ENCODE measurements at regions not wholly inside any gene's neighbourhood (a gene's known extent, or its start where the extent isn't known, plus 50 kb on each side); places are given as distances from the start of the nearest gene placed in this dataset.

DNA sequence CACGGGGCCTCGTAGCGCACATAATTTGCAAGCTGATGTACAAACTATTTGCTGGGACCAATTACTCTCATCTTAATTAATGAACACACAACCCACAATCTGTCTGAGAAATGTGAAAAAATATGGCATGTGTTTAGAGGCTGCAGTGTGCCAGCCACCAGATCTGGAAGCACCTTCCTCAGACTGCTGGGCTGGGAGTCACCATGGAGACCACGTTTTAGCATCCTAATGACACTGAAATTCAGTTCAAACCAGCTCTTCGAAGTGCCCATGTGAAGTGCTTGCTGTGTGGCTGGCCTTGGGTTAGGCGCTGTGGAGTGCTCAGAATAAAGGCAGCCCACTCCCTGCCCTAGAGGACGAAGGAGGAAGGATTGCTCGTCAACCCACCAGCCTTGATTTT, 482.4 kb downstream of the OMA1 start:
- no peaks in the 10 kb centered on the region for H3K27me3 ChIP-seq (ENCODE audit: control insufficient read depth, insufficient read depth, low read length)
- no peak overlapping the region for H2AFZ ChIP-seq
- H3K27ac ChIP-seq: no peak overlapping the region
- no peaks in the 10 kb centered on the region for H3K79me2 ChIP-seq
- no peak overlapping the region for H3K4me2 ChIP-seq (ENCODE audit: low read length)
- no peaks in the 10 kb centered on the region for H3K9me3 ChIP-seq (ENCODE audit: control insufficient read depth, low read length)
- H3K36me3 ChIP-seq (ENCODE audit: control insufficient read depth, insufficient read depth, low read length): no peaks in the 10 kb centered on the region
- H3K4me1 ChIP-seq: no peaks in the 10 kb centered on the region
- TF ChIP-seq, protein P1, sequence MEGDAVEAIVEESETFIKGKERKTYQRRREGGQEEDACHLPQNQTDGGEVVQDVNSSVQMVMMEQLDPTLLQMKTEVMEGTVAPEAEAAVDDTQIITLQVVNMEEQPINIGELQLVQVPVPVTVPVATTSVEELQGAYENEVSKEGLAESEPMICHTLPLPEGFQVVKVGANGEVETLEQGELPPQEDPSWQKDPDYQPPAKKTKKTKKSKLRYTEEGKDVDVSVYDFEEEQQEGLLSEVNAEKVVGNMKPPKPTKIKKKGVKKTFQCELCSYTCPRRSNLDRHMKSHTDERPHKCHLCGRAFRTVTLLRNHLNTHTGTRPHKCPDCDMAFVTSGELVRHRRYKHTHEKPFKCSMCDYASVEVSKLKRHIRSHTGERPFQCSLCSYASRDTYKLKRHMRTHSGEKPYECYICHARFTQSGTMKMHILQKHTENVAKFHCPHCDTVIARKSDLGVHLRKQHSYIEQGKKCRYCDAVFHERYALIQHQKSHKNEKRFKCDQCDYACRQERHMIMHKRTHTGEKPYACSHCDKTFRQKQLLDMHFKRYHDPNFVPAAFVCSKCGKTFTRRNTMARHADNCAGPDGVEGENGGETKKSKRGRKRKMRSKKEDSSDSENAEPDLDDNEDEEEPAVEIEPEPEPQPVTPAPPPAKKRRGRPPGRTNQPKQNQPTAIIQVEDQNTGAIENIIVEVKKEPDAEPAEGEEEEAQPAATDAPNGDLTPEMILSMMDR (IDR thresholded peaks at IDR 0.05): no peak
- H3K4me3 ChIP-seq (ENCODE audit: low read depth, low read length): no peak overlapping the region
- H3K9ac ChIP-seq: no peak overlapping the region

DNA sequence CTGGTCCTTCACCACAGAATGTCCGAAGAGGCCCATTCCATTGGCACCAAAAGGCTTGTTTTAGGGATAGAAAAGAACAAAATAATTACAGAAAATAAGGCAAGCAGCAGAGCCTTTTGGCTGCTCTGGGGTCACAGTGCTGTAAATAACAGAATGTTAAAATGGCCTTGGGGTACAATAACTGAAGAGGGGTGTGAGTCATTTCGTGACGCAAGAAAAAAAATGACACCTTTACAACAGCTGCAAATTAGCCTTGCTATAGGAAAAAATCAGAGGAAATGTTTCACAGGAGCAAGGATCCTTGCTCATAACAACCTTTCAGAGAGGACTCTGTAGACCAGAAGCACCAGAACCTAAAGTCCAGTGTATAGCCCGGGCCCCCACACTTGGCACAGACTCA, 483.4 kb downstream of the OMA1 start:
- TF ChIP-seq, protein P1 (IDR thresholded peaks at IDR 0.05): no peak
- no peaks in the 10 kb centered on the region for H3K27me3 ChIP-seq (ENCODE audit: control insufficient read depth, insufficient read depth, low read length)
- H3K4me1 ChIP-seq: no peaks in the 10 kb centered on the region
- H3K9me3 ChIP-seq (ENCODE audit: control insufficient read depth, low read length): no peaks in the 10 kb centered on the region
- no peak overlapping the region for H3K4me3 ChIP-seq (ENCODE audit: low read depth, low read length)
- H3K36me3 ChIP-seq (ENCODE audit: control insufficient read depth, insufficient read depth, low read length): no peaks in the 10 kb centered on the region
- H3K79me2 ChIP-seq: no peaks in the 10 kb centered on the region
- no peak overlapping the region for H2AFZ ChIP-seq
- H3K9ac ChIP-seq: no peak overlapping the region
- H3K4me2 ChIP-seq (ENCODE audit: low read length): no peak overlapping the region
- H3K27ac ChIP-seq: no peak overlapping the region

DNA sequence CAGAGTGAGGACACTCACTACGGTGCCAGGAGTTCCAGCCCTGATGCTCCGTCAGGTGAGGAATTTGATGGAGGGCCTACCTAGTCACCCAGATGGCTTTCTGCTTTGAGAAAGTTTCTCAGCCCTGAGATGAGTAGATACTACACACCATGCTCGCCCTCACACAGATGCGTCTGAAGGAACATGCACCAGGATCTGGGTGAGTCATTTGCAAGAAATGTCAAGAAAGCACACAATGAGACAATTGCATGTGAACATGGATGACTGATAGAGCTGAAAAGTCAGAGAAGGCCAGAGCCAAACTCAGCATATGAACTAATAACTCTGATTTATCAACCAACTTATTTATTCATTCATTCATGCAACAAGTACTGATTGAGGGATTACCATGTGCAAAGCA, 483.9 kb downstream of the OMA1 start:
- Histone ChIP-seq H3K27me3 (ENCODE audit: control insufficient read depth, insufficient read depth, low read length) (no peaks in the 10 kb centered on the region), H2AFZ (no peak overlapping the region), H3K36me3 (ENCODE audit: control insufficient read depth, insufficient read depth, low read length) (no peaks in the 10 kb centered on the region), H3K9me3 (ENCODE audit: control insufficient read depth, low read length) (no peaks in the 10 kb centered on the region), H3K9ac (no peak overlapping the region), H3K4me2 (ENCODE audit: low read length) (no peak overlapping the region), H3K27ac (no peak overlapping the region), H3K79me2 (no peaks in the 10 kb centered on the region), H3K4me3 (ENCODE audit: low read depth, low read length) (no peak overlapping the region), H3K4me1 (no peaks in the 10 kb centered on the region)
- TF ChIP-seq, protein P1 (IDR thresholded peaks at IDR 0.05): no peak

DNA sequence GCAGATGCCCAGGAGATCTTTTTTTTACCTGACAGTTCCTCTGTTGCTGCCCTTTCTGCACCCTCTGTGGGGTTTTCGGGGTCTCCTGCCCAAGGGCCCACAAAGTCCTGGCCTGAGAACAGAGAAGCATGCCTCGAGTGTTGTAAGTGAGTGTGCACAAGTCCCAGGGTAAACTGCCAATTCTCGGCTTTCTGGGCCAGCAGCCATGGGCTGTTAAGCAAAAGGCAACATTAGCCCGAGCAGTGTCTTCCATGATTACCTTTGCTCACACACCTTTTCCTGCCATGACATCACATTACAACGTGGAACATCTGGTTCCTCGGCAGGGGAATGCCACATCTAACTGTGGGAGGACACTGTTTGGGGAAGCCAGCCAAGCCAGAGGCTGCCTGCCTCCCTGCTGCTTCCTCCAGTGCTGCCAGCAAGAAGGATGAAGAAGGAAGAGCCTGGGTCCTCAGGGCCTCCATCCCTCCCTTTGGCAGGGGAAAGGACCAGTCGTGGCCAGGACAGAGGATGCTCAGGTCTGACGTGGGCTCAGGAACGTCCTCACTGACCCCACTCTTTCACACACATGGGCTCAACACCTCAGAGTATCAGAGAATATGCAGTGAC, 485.9 kb downstream of the OMA1 start:
- TF ChIP-seq, protein P1 (IDR thresholded peaks at IDR 0.05): no peak
- H3K4me3 ChIP-seq (ENCODE audit: low read depth, low read length): no peak overlapping the region
- no peak overlapping the region for H3K27ac ChIP-seq
- no peak overlapping the region for H2AFZ ChIP-seq
- no peak overlapping the region for H3K9ac ChIP-seq
- no peaks in the 10 kb centered on the region for H3K9me3 ChIP-seq (ENCODE audit: control insufficient read depth, low read length)
- no peaks in the 10 kb centered on the region for H3K27me3 ChIP-seq (ENCODE audit: control insufficient read depth, insufficient read depth, low read length)
- no peaks in the 10 kb centered on the region for H3K36me3 ChIP-seq (ENCODE audit: control insufficient read depth, insufficient read depth, low read length)
- no peaks in the 10 kb centered on the region for H3K79me2 ChIP-seq
- no peak overlapping the region for H3K4me2 ChIP-seq (ENCODE audit: low read length)
- H3K4me1 ChIP-seq: no peaks in the 10 kb centered on the region

DNA sequence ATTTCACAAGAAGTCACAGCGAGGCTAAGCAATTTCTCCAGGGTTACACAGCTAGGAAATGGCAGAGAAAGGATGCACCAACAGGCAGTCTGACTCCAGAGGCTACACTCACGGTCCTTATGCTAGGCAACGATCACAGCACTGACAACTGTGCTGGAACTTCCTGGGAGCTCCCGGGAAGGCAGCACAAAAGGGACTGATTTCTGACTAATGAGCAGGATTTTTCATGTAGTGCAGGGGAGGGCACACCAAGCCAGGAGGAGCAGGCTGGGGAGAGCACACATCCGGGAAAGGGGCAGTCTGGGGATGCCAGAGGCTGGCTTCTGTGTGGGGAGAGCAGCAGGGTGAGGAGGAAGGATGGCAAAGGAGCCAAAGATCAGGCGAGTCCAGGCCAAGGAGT, 486.7 kb downstream of the OMA1 start:
- no peak overlapping the region for H3K9ac ChIP-seq
- H3K4me3 ChIP-seq (ENCODE audit: low read depth, low read length): no peak overlapping the region
- no peak overlapping the region for H2AFZ ChIP-seq
- TF ChIP-seq, protein P1 (IDR thresholded peaks at IDR 0.05): no peak
- H3K27me3 ChIP-seq (ENCODE audit: control insufficient read depth, insufficient read depth, low read length): no peaks in the 10 kb centered on the region
- no peak overlapping the region for H3K27ac ChIP-seq
- H3K4me1 ChIP-seq: no peaks in the 10 kb centered on the region
- H3K4me2 ChIP-seq (ENCODE audit: low read length): no peak overlapping the region
- H3K36me3 ChIP-seq (ENCODE audit: control insufficient read depth, insufficient read depth, low read length): no peaks in the 10 kb centered on the region
- no peaks in the 10 kb centered on the region for H3K9me3 ChIP-seq (ENCODE audit: control insufficient read depth, low read length)
- H3K79me2 ChIP-seq: no peaks in the 10 kb centered on the region

All from parathyroid adenoma (tissue), 2 donors.